Kidney epithelial cell (primary cell): ENCODE measurements at regions not wholly inside any gene's neighbourhood (a gene's known extent, or its start where the extent isn't known, plus 50 kb on each side); places are given as distances from the start of the nearest gene placed in this dataset.
"Not testable (repeated sequence)": the region's sequence is repeated elsewhere in the genome, so short reads cannot be mapped to it uniquely, and the experiment has no call there.

Source experiments
- DNase-seq: peaks from one replicate; pipeline ENCODE4 v3.0.0-alpha.2; 2010; ENCODE audit warnings: low read depth
- H3K27me3 ChIP-seq: 2 replicates; pipeline ENCODE4 v1.6.0; 2011; ENCODE audit warnings: low read length; ENCODE audit not compliant: control insufficient read depth, insufficient read depth
- H3K36me3 ChIP-seq: 2 replicates; pipeline ENCODE4 v1.5.1; 2011; ENCODE audit warnings: low read length; ENCODE audit not compliant: control insufficient read depth, insufficient read depth
- H3K4me3 ChIP-seq: 2 replicates; pipeline ENCODE4 v1.5.1; 2011; ENCODE audit warnings: low read depth, mild to moderate bottlenecking, control low read depth, low read length
- CTCF ChIP-seq: IDR thresholded peaks from 2 replicates; pipeline ENCODE4 v1.5.1; 2011; ENCODE audit warnings: mild to moderate bottlenecking, moderate library complexity, low read length, control low read depth, inconsistent platforms; ENCODE audit not compliant: insufficient read depth, poor library complexity, severe bottlenecking

- no peak for DNase-seq
- Histone ChIP-seq H3K27me3 (no peaks in the 10 kb centered on the region), H3K36me3 (no peaks in the 10 kb centered on the region), H3K4me3 (no peak overlapping the region)
- TF ChIP-seq CTCF = no peak
Measured at GRCh38 chr5:37951946-37952721, 112.3 kb upstream of the GDNF start.

- Histone ChIP-seq H3K4me3 (no peak overlapping the region), H3K27me3 (no peaks in the 10 kb centered on the region), H3K36me3 (no peaks in the 10 kb centered on the region)
- no peak for DNase-seq
- no peak for TF ChIP-seq CTCF
Measured at GRCh38 chr5:37950436-37950835, 110.6 kb upstream of the GDNF start.

- H3K4me3 ChIP-seq = no peak overlapping the region
- no peak for DNase-seq
- TF ChIP-seq CTCF = no peak
Measured at GRCh38 chr5:37945446-37945845, 105.6 kb upstream of the GDNF start.

GRCh38 chr5:37943136-37943535 lies 103.3 kb upstream of the GDNF start:
- not testable (repeated sequence) for H3K27me3 ChIP-seq, H3K36me3 ChIP-seq, DNase-seq, H3K4me3 ChIP-seq

More at GRCh38 chr5:37945446-37945845, 105.6 kb upstream of the GDNF start:
- Histone ChIP-seq H3K36me3 (no peaks in the 10 kb centered on the region), H3K27me3 (no peaks in the 10 kb centered on the region)

GRCh38 chr5:37940931-37941623 lies 101.2 kb upstream of the GDNF start:
- DNase-seq = no peak
- TF ChIP-seq CTCF = no peak

GRCh38 chr5:37938861-37939260 lies 99.0 kb upstream of the GDNF start:
- Histone ChIP-seq H3K4me3 (no peak overlapping the region), H3K36me3 (no peaks in the 10 kb centered on the region), H3K27me3 (no peaks in the 10 kb centered on the region)
- no peak for TF ChIP-seq CTCF
- DNase-seq = no peak

More at GRCh38 chr5:37940931-37941623, 101.2 kb upstream of the GDNF start:
- Histone ChIP-seq H3K36me3 (no peaks in the 10 kb centered on the region), H3K4me3 (no peak overlapping the region), H3K27me3 (no peaks in the 10 kb centered on the region)
